ENCODE measurements at regions not wholly inside any gene's neighbourhood (a gene's known extent, or its start where the extent isn't known, plus 50 kb on each side); places are given as distances from the start of the nearest gene placed in this dataset.
A peak's percentile ranks its signal among the peaks of the same experiment; 100 is the strongest.
"Not testable (repeated sequence)": the region's sequence is repeated elsewhere in the genome, so short reads cannot be mapped to it uniquely, and the experiment has no call there.

DNA sequence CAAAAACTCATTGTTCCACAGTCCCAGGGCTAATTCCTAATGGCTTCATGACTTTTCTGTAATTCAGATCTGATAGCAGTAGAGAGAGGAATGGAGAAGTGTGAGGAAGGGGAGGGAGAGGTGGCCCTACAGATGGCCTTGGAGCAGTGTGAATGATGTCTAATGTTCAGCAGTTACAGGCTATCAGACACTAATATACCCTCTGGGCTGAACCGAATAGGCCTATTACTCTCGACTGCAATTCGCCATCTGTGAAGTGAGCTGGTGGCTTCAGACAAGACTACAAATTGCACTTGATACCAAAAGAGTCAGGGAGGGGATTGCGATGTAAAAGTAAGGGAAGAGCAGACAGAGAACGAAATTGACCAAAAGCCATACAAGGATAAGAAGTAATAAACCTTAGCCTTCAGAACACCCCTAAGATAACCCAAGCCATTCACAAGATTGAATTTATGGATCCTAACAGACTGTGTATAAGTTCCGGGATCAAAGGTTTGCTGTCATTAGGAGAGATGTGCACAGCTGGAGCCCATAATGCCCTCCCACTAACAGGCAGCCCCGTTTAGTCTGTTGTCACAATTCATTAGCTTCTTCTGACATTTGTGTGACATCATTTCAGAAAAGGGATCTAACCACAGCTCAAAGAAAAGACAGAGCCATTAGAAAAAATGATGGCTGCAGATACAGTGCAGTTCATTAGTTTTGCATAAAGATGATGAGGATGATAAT is 642.4 kb upstream of the API5 start:
- no peak for DNase-seq (ENCODE audit: low read depth in 4 of 4, low spot score in 3 of 4)

DNA sequence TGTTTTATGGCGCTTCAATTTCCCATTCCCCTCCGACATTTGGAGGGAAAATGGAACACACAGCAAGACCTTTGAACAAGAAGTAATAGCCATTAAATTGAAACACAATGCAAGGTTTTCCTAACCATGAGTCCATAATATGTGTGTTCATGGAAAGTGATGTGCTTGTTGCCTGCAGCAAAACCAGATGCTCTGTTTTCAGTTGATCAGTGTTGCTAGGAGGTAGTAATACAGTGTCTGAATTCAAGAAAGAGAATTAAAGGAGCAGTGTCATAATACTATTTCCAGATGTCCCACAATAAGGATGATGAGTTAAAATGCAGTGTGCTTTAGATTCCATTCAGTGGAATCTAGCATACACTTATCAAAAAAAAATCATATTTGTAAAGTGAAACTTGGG is 637.4 kb upstream of the API5 start:
- no peak for DNase-seq (ENCODE audit: low read depth in 4 of 4, low spot score in 3 of 4)

DNA sequence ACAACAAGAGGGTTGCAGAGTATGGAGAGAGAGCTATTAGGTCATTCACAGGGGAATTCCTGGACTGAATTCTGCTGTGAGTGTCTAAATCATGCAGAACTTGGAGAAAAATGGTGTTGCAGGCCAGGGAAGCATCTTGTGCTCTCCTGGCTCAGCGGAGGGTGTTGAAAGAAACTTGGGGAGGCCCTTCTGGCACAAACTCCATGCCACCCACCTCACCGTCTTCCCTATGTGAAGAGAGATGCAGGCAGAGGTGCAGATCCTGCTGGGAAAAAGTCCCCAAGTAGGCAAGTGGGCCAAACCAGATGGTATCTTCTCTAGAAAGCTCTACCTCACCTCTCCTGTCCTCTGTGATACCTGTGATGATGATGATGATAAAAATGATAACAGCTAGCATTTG is 604.3 kb upstream of the API5 start:
- DNase-seq (ENCODE audit: low read depth in 4 of 4, low spot score in 3 of 4): no peak

DNA sequence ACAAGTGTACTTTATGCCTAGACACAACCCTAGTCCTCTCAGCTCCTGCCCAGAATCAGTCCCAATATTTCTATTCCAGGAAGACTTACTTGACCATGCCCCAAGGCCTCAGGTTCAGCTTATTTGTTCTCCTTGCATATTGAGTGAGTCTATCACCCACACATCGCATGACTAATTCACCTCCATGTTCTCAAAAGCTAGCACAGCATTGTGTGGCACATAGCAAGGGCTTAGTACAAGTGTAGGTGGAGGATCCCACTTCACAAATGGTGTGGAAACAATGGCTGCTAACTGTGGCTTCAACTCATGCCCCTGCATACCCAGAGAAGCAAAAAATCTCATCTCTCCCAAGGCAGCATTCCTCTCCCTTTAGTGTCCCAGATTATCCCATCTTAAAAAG is 602.6 kb upstream of the API5 start:
- no peak for DNase-seq (ENCODE audit: low read depth in 4 of 4, low spot score in 3 of 4)

DNA sequence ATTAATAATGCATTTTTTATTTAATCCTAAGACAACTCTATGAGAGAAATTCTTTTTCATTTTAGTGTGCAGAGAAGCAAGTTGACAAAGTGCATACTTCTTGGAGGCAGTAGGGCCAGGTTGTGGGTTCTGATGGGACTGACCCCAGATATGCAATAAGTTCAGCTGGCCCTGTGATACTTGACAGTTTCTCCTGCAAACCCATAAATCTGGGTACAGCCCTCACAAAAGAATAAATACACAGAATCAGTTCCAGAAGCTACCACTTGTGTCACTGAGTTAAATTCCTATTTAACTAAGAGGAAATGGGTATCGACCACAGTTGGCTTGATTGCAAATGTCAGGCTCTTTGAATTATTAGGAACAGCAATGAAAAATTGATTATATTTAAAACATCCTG is 598.5 kb upstream of the API5 start:
- DNase-seq (ENCODE audit: low read depth in 4 of 4, low spot score in 3 of 4): no peak

DNA sequence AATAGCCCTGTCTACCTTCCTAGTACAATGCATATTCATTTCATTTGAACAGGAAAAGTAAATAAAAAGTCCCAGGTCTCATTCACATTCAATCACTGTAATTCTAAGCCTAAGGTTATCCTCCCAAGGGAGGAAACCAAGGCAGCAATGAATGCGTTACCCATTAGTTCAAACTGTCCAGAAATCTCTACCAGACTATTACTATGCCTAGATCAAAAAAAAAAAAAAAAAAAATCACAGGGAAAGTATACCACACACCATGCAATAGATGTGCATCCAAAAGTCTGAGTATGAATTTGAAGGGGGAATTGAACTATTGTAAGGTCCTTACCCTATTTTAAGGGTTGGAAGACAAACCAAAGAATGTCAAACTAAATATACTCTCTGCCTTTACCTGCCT is 598.0 kb upstream of the API5 start:
- no peak for DNase-seq (ENCODE audit: low read depth in 4 of 4, low spot score in 3 of 4)

DNA sequence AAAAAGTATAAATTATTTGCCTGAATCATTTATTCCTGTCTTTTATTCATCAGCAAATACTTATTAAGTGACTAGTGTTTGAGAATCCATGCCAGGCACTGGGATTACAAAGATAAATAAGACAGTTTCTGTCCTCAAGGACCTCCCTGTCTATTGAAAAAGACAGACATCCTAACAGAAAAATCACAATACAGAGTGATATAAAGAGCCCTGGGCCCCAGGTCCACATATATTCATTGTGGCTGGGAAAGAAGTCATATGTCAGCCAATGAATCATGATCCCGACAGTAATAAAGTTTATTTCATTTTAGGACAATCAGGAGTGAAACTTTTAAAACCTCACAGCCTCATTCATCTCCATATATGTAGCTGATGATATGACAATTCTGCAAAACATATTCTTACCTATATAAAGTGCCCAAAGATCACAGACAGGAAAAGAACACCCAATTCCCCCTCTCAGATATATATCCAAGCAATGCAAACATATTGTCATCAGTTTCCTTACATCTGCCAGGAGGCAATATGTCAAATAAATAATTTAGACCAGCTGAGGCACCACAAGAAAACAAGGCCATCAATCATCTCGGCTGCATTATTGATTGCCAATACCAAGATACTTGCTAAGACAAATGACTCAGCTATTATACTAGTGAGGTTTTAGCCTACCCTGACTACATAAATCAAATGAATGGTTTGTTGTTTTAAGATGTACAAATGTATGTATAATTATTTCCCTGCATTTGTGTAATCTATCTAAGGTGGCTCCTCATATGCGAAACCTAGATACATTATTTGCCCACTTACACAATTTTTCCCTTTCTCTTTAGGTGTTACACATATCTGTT is 590.9 kb upstream of the API5 start:
- no peak for DNase-seq (ENCODE audit: low read depth in 4 of 4, low spot score in 3 of 4)

DNA sequence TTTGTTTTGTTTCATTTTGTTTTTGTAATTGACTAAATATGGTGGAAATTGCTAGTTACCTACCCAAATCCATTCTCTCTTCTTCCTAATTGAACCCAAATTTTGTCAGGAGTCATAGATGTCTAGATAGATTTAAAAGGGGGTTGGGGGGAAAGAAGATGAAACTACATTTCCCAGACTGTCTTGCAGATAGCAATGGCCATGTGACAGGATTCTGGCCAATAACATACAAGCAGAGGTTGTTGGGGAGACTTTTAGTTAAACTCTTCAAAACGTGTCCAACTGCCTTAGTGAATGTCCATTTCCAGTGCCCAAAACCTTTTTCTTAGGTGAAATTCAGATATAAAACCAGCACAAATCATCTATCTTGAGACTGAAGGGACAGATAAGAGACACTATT is 583.9 kb upstream of the API5 start:
- DNase-seq (ENCODE audit: low read depth in 4 of 4, low spot score in 3 of 4): no peak

DNA sequence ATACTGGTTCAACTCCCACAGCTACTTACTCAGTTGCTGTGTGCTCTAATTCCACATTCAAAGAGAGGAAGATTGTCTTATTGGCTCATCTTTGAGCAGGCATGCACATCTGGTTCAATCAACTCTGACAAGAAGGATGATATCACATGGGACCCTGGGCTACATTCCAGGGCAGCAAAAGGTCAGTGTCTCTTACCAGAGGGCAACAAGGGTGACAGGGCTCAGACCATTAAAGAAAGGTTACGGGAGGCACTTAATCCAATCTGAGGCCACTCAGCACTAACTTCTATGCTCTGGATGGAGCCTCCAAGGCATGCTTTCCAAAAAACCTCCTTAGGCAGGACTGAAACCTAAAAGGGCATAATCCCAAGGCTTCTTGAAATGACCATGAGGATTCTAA is 549.4 kb upstream of the API5 start:
- DNase-seq (ENCODE audit: low read depth in 4 of 4, low spot score in 3 of 4): no peak

DNA sequence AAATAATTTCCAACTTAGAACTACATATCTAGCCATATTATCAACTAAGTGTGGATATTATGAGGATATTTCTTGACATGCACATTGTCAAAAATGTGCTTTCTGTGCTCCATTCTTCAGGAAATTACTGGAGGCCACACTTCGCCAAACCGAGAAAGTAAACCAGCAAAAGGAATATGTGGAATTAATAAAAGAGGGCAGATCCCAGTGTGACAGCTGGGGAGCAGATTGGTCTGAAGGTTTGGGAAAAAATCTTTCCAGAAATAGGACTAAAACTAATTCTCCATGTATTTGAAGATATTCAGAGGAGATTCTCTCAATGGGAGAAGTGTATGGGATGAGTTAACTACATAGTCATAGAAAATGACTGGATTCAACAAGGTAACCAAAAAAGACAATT is 546.9 kb upstream of the API5 start:
- DNase-seq (ENCODE audit: low read depth in 4 of 4, low spot score in 3 of 4): no peak

DNA sequence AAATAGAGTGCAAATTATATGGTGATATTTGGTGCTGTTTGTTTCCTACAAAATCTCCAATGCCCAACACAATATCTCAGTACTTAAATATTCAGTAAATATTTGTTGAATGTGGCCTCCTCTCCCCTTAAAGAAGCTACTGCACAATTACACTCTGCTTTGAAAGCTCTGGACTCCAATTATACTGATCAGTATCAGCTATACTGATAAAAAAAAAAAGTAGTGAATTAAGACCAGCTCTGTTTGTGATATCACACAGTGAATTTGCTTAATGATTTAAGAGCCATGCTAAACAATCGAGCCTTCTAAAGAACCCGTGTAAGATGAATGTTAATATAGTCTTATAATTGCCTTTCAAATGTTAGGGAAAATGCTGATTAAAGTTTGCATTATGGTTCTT is 543.2 kb upstream of the API5 start:
- no peak for DNase-seq (ENCODE audit: low read depth in 4 of 4, low spot score in 3 of 4)

DNA sequence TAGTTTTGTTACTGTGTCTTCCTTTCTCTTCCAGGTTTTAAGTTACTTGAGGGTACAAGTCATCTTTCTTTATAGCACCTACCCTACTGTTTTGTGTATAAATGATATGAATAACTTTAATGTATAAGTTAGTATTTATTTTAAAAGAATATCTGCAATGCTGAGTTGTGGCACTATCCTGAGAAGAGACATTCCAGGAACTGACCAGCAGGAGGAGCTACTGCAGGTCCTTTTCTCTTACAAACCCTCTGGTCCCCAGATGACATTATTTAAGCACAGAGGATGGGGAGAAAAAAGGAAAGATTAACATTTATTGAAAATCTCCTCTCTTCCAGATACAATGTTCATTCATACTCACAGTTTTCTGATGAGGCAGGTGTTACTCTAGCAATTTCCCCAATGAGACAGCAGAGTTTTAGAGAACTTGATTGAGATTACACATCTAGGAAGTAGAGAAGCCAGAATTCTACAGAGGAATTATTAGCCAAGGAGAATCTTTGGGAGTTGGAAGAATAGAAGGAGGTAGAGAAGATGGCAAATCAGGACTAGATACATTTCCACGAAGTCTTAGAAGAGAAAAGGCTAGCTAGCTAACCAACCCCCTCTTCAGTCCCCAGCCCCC is 541.2 kb upstream of the API5 start:
- peak; percentile 14 to 32 (median 18) for DNase-seq (ENCODE audit: low read depth in 4 of 4, low spot score in 3 of 4)

DNA sequence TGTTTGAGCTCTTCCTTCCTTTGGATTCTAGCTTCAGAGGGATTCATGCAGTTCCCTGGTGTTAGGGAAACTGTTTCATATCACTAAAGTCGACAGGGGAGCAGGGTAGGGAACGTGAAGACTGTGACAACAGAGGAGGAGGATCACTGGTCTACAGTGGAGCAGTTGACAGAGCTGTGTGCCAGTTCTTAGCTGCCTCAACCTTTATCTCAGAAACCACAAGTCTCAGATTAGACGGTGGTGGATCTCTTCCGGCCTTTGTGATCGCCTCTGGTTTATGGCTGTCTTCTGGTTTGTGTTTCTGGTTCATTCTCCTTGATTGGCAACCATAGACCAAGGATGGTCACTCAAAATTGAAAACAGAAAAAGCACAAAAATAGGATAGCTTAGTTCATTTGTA is 538.9 kb upstream of the API5 start:
- DNase-seq (ENCODE audit: low read depth in 4 of 4, low spot score in 3 of 4): no peak

DNA sequence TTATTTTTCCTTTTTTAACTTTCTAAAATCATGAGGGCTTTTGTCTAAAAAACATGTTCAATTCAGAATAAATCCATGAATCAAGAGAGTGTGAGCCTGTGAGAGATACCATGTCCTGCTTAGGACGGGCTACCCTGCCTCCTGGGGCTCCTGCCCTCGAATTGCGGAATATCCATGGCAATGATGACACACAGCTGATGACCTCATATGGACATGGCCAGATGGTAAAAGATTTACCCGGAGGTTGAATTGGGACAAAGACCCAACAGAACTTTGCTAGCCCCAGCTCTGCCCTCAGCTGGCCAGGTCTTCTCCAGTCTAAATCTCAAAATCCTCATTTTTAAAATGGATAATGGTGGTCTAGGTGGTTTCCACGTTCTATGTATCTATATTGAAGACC is 538.1 kb upstream of the API5 start:
- no peak for DNase-seq (ENCODE audit: low read depth in 4 of 4, low spot score in 3 of 4)

DNA sequence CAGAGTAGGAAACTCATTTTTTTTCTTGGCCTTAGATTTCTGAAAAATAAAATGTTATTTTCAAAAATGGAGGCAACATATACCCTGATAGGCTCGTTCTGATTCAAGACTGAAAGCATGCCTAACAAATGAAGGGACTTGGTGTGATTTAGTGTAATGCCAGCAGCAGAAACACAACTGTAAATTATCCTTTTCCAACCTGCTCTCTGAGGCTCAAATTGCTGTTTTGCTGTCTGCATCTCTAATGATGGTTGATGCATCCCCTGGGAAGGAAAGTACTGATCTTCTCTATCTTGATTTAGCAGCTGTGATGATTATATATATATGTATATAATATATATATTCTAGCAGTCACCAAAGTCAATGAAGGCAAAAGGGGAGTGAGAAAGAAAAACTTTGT is 537.2 kb upstream of the API5 start:
- no peak for DNase-seq (ENCODE audit: low read depth in 4 of 4, low spot score in 3 of 4)

DNA sequence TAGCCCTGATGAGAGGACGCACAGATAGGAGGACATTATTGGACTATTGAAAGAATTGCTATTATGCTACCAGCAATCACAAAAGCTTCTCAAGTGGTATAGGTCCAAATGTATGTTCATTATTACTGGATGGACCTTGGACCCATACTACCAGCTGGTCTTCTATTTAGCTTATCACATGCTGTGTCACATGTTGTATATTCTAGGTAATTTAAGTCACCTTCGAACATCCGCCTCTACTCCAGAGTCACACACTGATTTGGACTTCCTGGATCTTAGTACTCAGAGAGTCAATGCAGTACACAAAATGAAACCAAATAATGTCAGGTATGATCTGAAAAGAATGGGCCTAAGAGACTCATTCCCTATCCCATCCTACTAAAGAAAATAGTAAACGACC is 534.0 kb upstream of the API5 start:
- DNase-seq (ENCODE audit: low read depth in 4 of 4, low spot score in 3 of 4): no peak

DNA sequence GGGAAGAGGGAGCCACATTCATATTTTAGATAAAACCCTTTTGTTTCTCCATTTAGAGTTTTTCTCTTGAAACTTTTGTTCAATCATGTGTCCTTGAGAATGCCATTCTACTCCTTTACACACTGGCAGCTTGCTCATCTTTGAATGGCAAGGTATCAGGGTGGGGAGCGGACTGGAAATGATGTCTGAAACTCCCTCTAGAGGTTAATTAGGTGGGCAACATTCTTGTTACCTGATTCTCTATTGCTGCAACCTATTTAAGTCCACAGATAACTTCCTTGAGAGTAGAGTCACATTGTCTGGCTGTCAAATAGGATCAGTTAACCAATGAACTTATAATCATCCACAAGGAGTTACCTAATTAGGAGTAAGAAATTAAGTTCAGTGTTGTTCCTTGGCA is 533.6 kb upstream of the API5 start:
- no peak for DNase-seq (ENCODE audit: low read depth in 4 of 4, low spot score in 3 of 4)

DNA sequence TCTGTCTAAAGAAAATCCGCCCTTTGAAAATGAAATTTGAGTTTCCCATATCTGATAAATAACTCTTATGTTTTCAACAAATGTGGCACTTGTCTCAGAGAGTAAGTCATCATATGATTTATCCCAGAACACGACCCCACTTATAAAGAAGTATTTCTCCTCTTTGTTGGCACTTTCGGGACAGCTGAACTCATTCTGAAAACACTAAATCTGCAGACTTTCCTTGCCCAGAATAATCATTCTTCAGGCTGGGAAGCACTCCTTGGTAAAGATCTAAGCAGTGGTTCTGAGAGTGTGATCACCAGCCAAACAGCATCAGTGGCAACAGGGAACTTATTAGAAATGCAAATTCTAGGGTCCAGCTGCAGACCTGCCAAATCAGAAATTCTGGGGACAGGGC is 532.2 kb upstream of the API5 start:
- DNase-seq (ENCODE audit: low read depth in 4 of 4, low spot score in 3 of 4): no peak

DNA sequence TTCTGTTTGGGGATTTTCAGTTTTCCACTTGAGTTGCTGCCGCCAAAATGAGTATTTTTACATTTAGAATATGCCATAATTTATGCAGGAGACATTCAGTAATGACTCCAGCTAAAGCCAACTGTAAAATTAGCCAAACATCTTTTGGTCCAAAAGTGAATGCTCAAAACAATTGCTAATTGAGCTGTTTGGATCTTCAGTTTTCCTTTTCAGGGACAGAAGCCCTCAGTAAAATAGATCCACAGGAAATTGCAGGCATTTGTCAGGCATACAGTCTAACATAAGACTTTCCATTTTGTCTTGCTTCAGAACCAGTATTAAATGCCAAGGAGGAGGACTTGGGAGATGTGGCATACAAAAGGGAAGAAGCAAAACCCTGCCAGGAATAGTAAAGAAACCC is 524.8 kb upstream of the API5 start:
- DNase-seq (ENCODE audit: low read depth in 4 of 4, low spot score in 3 of 4): no peak

DNA sequence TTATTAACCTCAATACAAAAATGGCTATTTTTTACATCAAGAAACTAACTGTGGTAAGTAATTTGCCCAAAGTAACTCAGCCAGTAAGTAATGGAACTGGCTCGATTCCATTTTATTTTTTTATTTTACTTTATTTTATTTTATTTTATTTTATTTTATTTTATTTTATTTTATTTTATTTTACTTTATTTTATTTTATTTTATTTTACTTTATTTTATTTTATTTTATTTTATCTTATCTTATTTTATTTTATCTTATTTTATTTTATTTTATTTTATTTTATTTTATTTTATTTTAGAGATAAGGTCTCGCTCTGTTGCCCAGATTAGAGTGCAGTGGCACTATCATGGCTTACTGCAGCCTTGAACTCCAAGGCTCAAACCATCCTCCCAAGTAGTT is 516.3 kb upstream of the API5 start:
- DNase-seq (ENCODE audit: low read depth in 4 of 4, low spot score in 3 of 4): not testable (repeated sequence)

DNA sequence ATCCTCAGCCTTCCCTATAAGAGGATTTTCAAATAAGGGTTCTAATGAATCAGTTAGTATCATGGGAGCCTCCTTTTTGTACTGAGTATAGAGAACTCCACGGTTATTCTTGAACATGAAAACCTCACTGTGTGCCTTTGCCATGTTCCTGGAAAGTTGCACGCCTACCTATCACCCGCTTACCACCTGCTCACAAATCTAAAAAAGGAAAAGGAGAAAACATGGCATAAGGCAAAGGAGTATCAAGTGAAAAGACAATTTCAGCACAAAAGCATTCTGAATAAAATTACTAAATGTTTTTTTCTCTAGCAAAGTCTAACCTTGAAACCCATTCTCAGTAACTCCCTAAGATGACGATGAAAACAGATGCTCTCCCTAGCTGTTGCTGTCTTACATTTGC is 511.8 kb upstream of the API5 start:
- no peak for DNase-seq (ENCODE audit: low read depth in 4 of 4, low spot score in 3 of 4)

Measured in right renal pelvis (tissue), 4 donors.